ENCODE measurements at regions not wholly inside any gene's neighbourhood (a gene's known extent, or its start where the extent isn't known, plus 50 kb on each side); places are given as distances from the start of the nearest gene placed in this dataset.

DNA sequence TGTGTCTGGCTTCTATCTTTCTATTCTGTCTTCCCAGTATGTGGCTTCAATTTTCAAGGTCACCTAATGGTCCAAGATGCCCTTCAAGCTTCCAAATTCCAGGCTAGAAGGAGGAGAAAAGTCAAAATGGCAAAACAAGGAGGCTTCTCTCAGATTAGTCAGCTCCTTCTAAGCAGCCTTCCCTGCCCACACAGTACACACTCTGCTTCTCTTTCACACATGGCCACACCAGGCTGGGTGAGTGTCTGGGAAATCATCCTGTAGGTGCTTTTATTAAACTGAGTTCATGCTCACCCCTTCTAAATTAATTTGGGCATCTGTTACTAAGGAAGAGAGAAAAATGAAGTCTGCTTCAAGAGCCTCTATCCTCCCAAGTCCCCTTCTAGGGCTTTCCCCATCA, 277.2 kb upstream of the MGAT5 start:
- no peak overlapping the region for H3K4ac ChIP-seq (ENCODE audit: low read depth, low read length)
- H3K9me3 ChIP-seq (ENCODE audit: control insufficient read depth, low read depth, low read length): no peaks in the 10 kb centered on the region
- no peak overlapping the region for H3K9ac ChIP-seq (ENCODE audit: extremely low read depth, insufficient read length, low read length)
- no peak overlapping the region for H3K23ac ChIP-seq (ENCODE audit: insufficient read length, low read depth, low read length)
- H3K4me1 Mint-ChIP-seq: peaks cover 0 to 4% of the 10 kb centered on the region in 2 experiments; a peak in 1 of 4 replicates
- H4K8ac ChIP-seq (replicated peaks; ENCODE audit: insufficient read length, low read depth, low read length): no peak overlapping the region
- H2BK20ac ChIP-seq (ENCODE audit: low read depth, low read length, poor library complexity, severe bottlenecking): no peak overlapping the region
- no peak overlapping the region for H3K14ac ChIP-seq (ENCODE audit: insufficient read depth, low read length)
- no peak overlapping the region for H4K5ac ChIP-seq (ENCODE audit: insufficient read length, low read depth, low read length)
- H3K79me1 ChIP-seq (ENCODE audit: insufficient read depth, low read depth, low read length, poor library complexity, severe bottlenecking): no peaks in the 10 kb centered on the region
- H2BK12ac ChIP-seq (ENCODE audit: insufficient read length, low read depth, low read length): no peak overlapping the region
- DNase-seq: no peak
- no peaks in the 10 kb centered on the region for H3K36me3 Mint-ChIP-seq (ENCODE audit: insufficient read depth in 1 of 3, low read depth in 3 of 3)
- no peak overlapping the region for H2BK120ac ChIP-seq (ENCODE audit: low read depth, low read length, poor library complexity, severe bottlenecking)
- H3K79me2 ChIP-seq (ENCODE audit: insufficient read depth, low read length): no peaks in the 10 kb centered on the region
- no peak overlapping the region for H2BK5ac ChIP-seq (ENCODE audit: insufficient read length, low read length)
- H3K4me3 Mint-ChIP-seq: no peak overlapping the region
- no peak overlapping the region for H3K56ac ChIP-seq (ENCODE audit: insufficient read length, low read depth, low read length)
- H3K27ac ChIP-seq (ENCODE audit: insufficient read length, low read depth, low read length): no peak overlapping the region
- H3K23me2 ChIP-seq (ENCODE audit: insufficient read length, low read depth, low read length, poor library complexity, severe bottlenecking): no peaks in the 10 kb centered on the region
- no peak overlapping the region for H3K4me2 ChIP-seq (ENCODE audit: insufficient read depth, insufficient read length, low read length)
- no peak overlapping the region for H3K27ac Mint-ChIP-seq
- TF ChIP-seq, protein P1, sequence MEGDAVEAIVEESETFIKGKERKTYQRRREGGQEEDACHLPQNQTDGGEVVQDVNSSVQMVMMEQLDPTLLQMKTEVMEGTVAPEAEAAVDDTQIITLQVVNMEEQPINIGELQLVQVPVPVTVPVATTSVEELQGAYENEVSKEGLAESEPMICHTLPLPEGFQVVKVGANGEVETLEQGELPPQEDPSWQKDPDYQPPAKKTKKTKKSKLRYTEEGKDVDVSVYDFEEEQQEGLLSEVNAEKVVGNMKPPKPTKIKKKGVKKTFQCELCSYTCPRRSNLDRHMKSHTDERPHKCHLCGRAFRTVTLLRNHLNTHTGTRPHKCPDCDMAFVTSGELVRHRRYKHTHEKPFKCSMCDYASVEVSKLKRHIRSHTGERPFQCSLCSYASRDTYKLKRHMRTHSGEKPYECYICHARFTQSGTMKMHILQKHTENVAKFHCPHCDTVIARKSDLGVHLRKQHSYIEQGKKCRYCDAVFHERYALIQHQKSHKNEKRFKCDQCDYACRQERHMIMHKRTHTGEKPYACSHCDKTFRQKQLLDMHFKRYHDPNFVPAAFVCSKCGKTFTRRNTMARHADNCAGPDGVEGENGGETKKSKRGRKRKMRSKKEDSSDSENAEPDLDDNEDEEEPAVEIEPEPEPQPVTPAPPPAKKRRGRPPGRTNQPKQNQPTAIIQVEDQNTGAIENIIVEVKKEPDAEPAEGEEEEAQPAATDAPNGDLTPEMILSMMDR (conservative IDR thresholded peaks at IDR 0.05): no peak
- peaks cover 22% of the 10 kb centered on the region for H3K27me3 Mint-ChIP-seq (ENCODE audit: low read depth)
- H3K4me1 ChIP-seq (ENCODE audit: insufficient read depth, low read length): no peaks in the 10 kb centered on the region
- no peak overlapping the region for H2AFZ ChIP-seq (ENCODE audit: low read length)
- H2BK15ac ChIP-seq (ENCODE audit: low read depth, low read length): no peak overlapping the region
- H3T11ph ChIP-seq (ENCODE audit: low read length): no peak overlapping the region
- H2AK5ac ChIP-seq (ENCODE audit: insufficient read length, low read length): no peak overlapping the region
- H3K27me3 ChIP-seq (ENCODE audit: insufficient read depth, low read length): no peaks in the 10 kb centered on the region
- no peaks in the 10 kb centered on the region for H4K20me1 ChIP-seq (ENCODE audit: control insufficient read depth, insufficient read depth, insufficient read length)
- no peaks in the 10 kb centered on the region for H3K9me3 Mint-ChIP-seq
- H3K18ac ChIP-seq (ENCODE audit: insufficient read length, low read depth, low read length): no peak overlapping the region
- H4K91ac ChIP-seq (ENCODE audit: insufficient read length, low read depth, low read length): no peak overlapping the region
